ENCODE measurements at regions not wholly inside any gene's neighbourhood (a gene's known extent, or its start where the extent isn't known, plus 50 kb on each side); places are given as distances from the start of the nearest gene placed in this dataset.
"Not testable (repeated sequence)": the region's sequence is repeated elsewhere in the genome, so short reads cannot be mapped to it uniquely, and the experiment has no call there.

- no peak for DNase-seq (ENCODE audit: low read depth, low spot score)
These were observed 898.8 kb downstream of the C4orf33 start for GRCh38 chr4:129994715-129995114.

GRCh38 chr4:129998436-129999150 is 902.6 kb downstream of the C4orf33 start:
- DNase-seq (ENCODE audit: low read depth, low spot score), result no peak

GRCh38 chr4:129999156-129999555 is 903.2 kb downstream of the C4orf33 start:
- DNase-seq (ENCODE audit: low read depth, low spot score), result no peak

DNA sequence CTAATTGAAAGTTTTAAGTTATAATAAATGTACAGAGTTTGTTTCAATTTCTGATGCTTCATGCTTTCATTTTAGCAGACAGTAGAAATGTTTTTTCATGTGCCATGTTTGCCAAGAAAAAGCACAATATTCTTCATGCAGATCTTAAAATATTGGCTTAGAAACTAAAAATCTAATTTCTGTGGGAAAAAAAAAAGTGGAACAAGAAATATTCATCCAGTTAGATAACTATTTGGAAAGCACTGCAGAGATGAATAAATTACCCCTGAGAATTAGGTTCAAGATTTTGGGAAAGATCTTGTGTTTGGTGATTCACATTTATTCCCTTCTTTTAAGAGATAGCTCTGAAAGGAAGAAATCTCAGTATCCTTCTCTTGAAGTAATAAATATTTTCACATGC is 912.5 kb downstream of the C4orf33 start:
- DNase-seq (ENCODE audit: low read depth, low spot score), result no peak

DNA sequence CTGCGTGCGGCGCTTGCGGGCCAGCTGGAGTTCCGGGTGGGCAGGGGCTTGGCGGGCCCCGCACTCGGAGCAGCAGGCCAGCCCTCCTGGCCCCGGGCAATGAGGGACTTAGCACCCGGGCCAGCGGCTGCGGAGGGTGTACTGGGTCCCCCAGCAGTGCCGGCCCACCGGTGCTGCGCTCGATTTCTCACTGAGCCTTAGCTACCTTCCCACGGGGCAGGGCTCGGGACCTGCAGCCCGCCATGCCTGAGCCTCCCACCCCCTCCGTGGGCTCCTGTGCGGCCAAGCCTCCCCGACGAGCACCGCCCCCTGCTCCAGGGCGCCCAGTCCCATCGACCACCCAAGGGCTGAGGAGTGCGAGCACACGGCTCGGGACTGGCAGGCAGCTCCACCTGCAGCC is 916.9 kb downstream of the C4orf33 start:
- not testable (repeated sequence) for DNase-seq (ENCODE audit: low read depth, low spot score)

DNA sequence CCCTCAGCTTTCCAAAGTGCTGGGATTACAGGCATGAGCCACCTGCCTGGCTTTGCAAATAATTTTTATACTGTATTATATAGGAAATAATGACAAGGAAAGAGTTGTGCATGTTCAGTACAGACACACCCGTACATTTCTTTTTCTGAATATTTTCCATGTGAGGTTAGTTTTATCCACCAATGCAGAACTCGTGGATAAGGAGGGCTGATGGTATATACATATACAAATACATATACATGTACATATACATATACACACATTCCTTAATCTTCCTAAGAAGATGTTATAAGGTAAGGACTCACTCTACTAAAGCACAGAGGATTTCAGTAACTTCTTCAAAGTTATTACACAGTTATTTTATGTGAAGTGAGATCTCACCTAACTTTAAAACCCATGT is 925.8 kb downstream of the C4orf33 start:
- no peak for DNase-seq (ENCODE audit: low read depth, low spot score)

DNA sequence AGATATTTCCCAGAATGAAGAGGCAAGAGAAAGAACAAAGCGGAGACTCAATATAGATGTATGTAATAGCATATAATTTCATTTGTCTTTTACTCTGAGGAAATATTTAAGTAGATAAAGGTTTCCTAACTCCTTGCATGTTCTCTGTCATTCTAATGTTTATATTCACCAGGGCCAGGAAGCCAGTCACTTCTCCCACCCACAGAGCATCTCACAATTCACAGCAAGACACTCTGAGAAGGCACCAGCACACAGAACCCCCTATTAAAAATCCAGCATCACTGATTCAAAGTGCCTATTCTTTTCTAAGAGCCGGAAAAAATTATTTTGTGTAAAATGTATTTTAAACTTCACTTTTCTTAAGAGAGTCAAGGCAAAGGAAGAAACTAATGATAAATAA is 927.1 kb downstream of the C4orf33 start:
- no peak for DNase-seq (ENCODE audit: low read depth, low spot score)

DNA sequence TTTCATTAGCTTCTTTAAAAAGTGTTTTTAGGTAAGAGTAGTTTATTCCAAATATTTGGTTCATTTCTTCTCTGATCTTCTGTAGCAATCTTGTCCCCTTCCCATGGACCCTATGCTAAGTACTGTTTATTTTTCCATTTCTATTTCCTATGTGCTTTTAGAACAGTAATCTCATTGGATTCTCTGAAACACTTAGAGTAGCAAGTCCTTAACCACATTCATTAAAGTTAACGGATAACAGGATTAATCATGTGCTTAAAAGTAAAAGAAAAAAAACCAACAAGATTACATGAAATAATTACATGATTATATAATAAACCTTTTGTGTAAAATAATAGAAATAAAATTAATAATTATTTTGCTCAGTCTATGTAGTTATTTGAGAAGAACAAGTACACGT is 929.7 kb downstream of the C4orf33 start:
- DNase-seq (ENCODE audit: low read depth, low spot score), result no peak

DNA sequence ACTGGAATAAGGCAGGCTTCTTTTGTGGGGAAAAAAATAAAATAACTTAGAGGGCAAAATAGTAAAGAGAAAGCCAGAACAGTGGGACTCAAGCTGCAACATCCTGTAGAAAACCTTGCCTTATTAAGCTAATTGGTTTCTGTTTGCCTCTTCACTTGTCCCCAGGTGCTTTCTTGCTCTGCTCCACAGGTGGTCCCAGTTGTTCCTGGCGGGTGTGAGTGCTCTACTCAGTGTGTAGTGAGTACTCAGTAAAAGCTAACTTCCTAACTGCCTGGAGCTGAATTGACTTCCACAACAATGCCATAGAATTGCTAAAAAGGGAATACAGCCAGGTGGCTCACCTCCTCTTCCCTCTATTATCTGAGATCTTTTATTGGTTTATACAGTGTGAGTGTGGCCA is 930.2 kb downstream of the C4orf33 start:
- no peak for DNase-seq (ENCODE audit: low read depth, low spot score)

GRCh38 chr4:130027973-130028372 is 932.0 kb downstream of the C4orf33 start:
- DNase-seq (ENCODE audit: low read depth, low spot score), result no peak

DNA sequence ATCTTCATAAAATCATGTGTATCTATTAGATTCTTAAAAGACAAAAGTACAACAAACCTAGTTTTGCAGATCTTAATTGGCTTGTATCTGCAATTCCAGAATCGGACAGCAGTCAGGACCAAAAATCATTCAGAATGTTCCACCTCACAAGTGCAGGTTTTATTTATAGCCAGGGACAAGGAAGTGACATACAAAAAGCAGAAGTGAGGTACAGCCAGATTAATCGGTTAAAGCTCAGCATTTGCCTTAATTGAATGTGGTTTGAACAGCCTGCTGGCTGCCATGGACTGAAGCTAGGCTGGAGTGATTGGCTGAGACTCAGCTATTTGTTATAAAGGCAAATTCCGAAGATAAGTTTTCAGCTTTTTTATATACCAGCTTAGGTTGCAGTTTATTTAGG is 932.6 kb downstream of the C4orf33 start:
- no peak for DNase-seq (ENCODE audit: low read depth, low spot score)

- DNase-seq (ENCODE audit: low read depth, low spot score), result no peak
These were observed 933.5 kb downstream of the C4orf33 start for GRCh38 chr4:130029442-130029841.

GRCh38 chr4:130031858-130032257 is 935.9 kb downstream of the C4orf33 start:
- DNase-seq (ENCODE audit: low read depth, low spot score), result no peak

- DNase-seq (ENCODE audit: low read depth, low spot score), result not testable (repeated sequence)
These were observed 937.7 kb downstream of the C4orf33 start for GRCh38 chr4:130033657-130034056.

- no peak for DNase-seq (ENCODE audit: low read depth, low spot score)
These were observed 938.9 kb downstream of the C4orf33 start for GRCh38 chr4:130034876-130035275.

- DNase-seq (ENCODE audit: low read depth, low spot score), result no peak
These were observed 939.4 kb downstream of the C4orf33 start for GRCh38 chr4:130035391-130035790.

DNA sequence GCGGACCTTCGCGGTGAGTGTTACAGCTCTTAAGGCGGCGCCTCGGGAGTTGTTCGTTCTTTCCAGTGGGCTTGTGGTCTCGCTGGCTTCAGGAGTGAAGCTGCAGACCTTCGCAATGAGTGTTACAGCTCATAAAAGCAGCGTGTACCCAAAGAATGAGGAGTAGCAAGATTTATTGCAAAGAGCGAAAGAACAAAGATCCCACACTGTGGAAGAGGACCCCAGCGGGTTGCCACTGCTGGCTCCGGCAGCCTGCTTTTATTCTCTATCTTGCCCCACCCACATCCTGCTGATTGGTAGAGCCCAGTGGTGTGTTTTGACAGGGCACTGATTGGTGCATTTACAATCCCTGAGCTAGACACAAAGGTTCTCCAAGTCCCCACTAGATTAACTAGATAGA is 941.9 kb downstream of the C4orf33 start:
- not testable (repeated sequence) for DNase-seq (ENCODE audit: low read depth, low spot score)

DNA sequence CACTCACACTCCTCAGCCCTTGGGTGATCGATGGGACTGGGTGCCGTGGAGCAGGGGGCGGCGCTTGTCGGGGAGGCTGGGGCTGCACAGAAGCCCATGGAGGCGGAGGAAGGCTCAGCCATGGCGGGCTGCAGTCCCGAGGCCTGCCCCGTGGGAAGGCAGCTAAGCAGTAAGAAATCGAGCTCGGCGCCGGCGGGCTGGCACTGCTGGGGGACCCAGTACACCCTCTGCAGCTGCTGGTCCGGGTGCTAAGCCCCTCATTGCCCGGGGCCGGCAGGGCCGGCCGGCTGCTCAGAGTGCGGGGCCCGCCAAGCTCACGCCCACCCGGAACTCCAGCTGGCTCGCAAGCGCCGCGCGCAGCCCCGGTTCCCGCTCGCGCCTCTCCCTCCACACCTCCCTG is 942.6 kb downstream of the C4orf33 start:
- not testable (repeated sequence) for DNase-seq (ENCODE audit: low read depth, low spot score)

GRCh38 chr4:130043732-130044160 is 947.8 kb downstream of the C4orf33 start:
- no peak for DNase-seq (ENCODE audit: low read depth, low spot score)

- no peak for DNase-seq (ENCODE audit: low read depth, low spot score)
These were observed 949.0 kb downstream of the C4orf33 start for GRCh38 chr4:130044788-130045531.

- no peak for DNase-seq (ENCODE audit: low read depth, low spot score)
These were observed 957.8 kb downstream of the C4orf33 start for GRCh38 chr4:130053723-130054122.

DNA sequence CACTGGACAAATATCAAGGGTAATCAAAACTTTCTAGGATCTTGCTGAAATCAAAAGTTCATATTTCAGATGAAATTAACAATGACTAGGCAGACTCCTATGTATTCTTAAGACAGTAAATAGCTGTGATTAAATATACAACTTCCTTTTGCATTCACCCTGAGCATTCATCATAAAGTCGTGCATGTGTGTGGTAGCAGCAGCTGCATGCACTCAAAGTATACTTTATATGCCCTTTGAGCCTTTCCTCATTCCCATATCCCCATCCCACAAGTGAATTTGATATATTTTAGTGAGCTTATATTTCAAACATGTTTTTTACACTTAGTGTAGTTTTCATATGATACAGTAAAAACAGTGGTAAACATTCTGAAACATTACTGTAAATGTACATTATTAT is 959.0 kb downstream of the C4orf33 start:
- no peak for DNase-seq (ENCODE audit: low read depth, low spot score)

DNA sequence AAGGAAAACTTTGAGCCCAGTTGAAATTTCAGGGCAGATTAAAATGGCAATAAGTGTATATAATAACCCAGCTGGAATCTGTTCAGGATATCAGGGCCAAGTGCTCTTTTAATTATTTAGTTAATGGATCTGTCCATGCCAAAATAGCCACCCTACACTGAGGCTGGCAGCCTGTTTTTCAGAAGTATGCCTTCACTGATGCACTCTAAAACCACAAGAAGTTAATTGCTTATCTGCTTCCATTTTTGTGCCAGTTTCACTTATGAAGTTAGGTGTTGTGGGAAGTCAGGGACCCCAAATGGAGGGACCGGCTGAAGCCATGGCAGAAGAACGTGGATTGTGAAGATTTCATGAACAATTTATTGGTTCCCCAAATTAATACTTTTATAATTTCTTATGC is 960.3 kb downstream of the C4orf33 start:
- no peak for DNase-seq (ENCODE audit: low read depth, low spot score)
